IMR-90 (cell line): ENCODE measurements at regions not wholly inside any gene's neighbourhood (a gene's known extent, or its start where the extent isn't known, plus 50 kb on each side); places are given as distances from the start of the nearest gene placed in this dataset.

ENCODE experiments used
- ATAC-seq: fragments of 200-7000 bp; cut with Tn5 transposase; 2 replicates; pipeline ENCODE4 v1.9.1; 2020; ENCODE audit warnings: low read depth, mild to moderate bottlenecking, moderate library complexity
- BruUV-seq: library from RNA; stranded (reverse); fragments of 400-500 nt; replicated peaks from 2 replicates; lab custom pipeline; 2021; lab: Mats Ljungman, UMichigan
- CTCF ChIA-PET: fragments of 300-600 bp; formaldehyde crosslinking; extraction: SDS; loops from one replicate; lab custom pipeline; 2021; ENCODE audit warnings: antibody characterized with exemption; lab: Yijun Ruan, JAX
- POLR2A ChIA-PET: fragments of 300-600 bp; sonication (Branson Sonifier 250); formaldehyde crosslinking; loops from one replicate; lab custom pipeline; 2022; ENCODE audit warnings: antibody characterized with exemption; ENCODE audit not compliant: unreplicated experiment; lab: Charles Lee
- DNase-seq: peaks from one replicate; pipeline ENCODE4 v3.0.0; 2013
- H2AFZ ChIP-seq: replicated peaks from 2 replicates; pipeline ENCODE3; 2013; ENCODE audit warnings: low read length, mild to moderate bottlenecking; ENCODE audit not compliant: poor library complexity
- H2AK5ac ChIP-seq: 2 replicates; pipeline ENCODE4 v1.6.1; 2013; ENCODE audit warnings: low read depth, low read length, inconsistent platforms
- H2AK9ac ChIP-seq: replicated peaks from 2 replicates; pipeline ENCODE3; 2013; ENCODE audit warnings: mild to moderate bottlenecking, low read depth, low read length, moderate library complexity; ENCODE audit not compliant: poor library complexity
- H2BK120ac ChIP-seq: 2 replicates; pipeline ENCODE4 v1.6.1; 2013; ENCODE audit warnings: low read depth, low read length, inconsistent platforms
- H2BK15ac ChIP-seq: 3 replicates; pipeline ENCODE4 v1.6.1; 2013; ENCODE audit warnings: low read depth, low read length, inconsistent platforms
- H2BK20ac ChIP-seq: 2 replicates; pipeline ENCODE4 v1.6.1; 2013; ENCODE audit warnings: low read depth, mild to moderate bottlenecking, inconsistent platforms, low read length, moderate library complexity
- H2BK5ac ChIP-seq: 2 replicates; pipeline ENCODE4 v1.6.1; 2013; ENCODE audit warnings: mild to moderate bottlenecking, low read depth, low read length, inconsistent platforms; ENCODE audit not compliant: poor library complexity, severe bottlenecking
- H3K14ac ChIP-seq: replicated peaks from 2 replicates; pipeline ENCODE4 v1.6.1; 2013; ENCODE audit warnings: low read depth, low read length, inconsistent platforms
- H3K18ac ChIP-seq: 2 replicates; pipeline ENCODE4 v1.6.1; 2013; ENCODE audit warnings: low read depth, low read length, control low read depth
- H3K23ac ChIP-seq: 2 replicates; pipeline ENCODE4 v1.6.1; 2013; ENCODE audit warnings: low read depth, low read length, inconsistent platforms
- H3K27ac ChIP-seq: 2 replicates; pipeline ENCODE4 v1.5.1; 2013; ENCODE audit warnings: mild to moderate bottlenecking, control low read depth, low read length; ENCODE audit not compliant: insufficient read depth
- H3K27me3 ChIP-seq: 2 replicates; pipeline ENCODE4 v1.6.1; 2013; ENCODE audit warnings: low read length; ENCODE audit not compliant: control insufficient read depth, insufficient read depth
- H3K36me3 ChIP-seq: 2 replicates; pipeline ENCODE4 v1.6.1; 2013; ENCODE audit warnings: low read length, mixed read lengths; ENCODE audit not compliant: control insufficient read depth, insufficient read depth
- H3K4ac ChIP-seq: 2 replicates; pipeline ENCODE4 v1.6.1; 2013; ENCODE audit warnings: low read depth, low read length, inconsistent platforms
- H3K4me1 ChIP-seq: 2 replicates; pipeline ENCODE4 v1.6.1; 2013; ENCODE audit warnings: low read length, mixed read lengths; ENCODE audit not compliant: control insufficient read depth, insufficient read depth
- H3K4me2 ChIP-seq: 2 replicates; pipeline ENCODE4 v1.6.1; 2013; ENCODE audit warnings: low read depth, mild to moderate bottlenecking, control low read depth, low read length, moderate library complexity
- H3K4me3 ChIP-seq: 2 replicates; pipeline ENCODE4 v1.5.1; 2013; ENCODE audit warnings: low read depth, mild to moderate bottlenecking, control low read depth, low read length, moderate library complexity; ENCODE audit not compliant: insufficient read depth
- H3K56ac ChIP-seq: 2 replicates; pipeline ENCODE4 v1.6.1; 2013; ENCODE audit warnings: low read length, inconsistent platforms; ENCODE audit not compliant: insufficient read depth; ENCODE audit errors: extremely low read depth
- H3K79me1 ChIP-seq, 2 experiments: 2 replicates each; pipeline ENCODE4 v1.6.1; 2013; ENCODE audit warnings: low read length in 2 of 2, inconsistent platforms in 1 of 2, low read depth in 1 of 2
- H3K9ac ChIP-seq: 2 replicates; pipeline ENCODE4 v1.6.1; 2013; ENCODE audit warnings: low read depth, low read length, control low read depth
- H3K9me1 ChIP-seq: 2 replicates; pipeline ENCODE4 v1.6.1; 2013; ENCODE audit warnings: low read length, inconsistent platforms; ENCODE audit not compliant: insufficient read depth
- H3K9me3 ChIP-seq: 2 replicates; pipeline ENCODE4 v1.6.1; 2013; ENCODE audit warnings: low read length; ENCODE audit not compliant: control insufficient read depth, insufficient read depth
- H4K20me1 ChIP-seq: 2 replicates; pipeline ENCODE4 v1.6.1; 2013; ENCODE audit warnings: low read length, inconsistent platforms; ENCODE audit not compliant: insufficient read depth
- H4K5ac ChIP-seq: 2 replicates; pipeline ENCODE4 v1.6.1; 2013; ENCODE audit warnings: mild to moderate bottlenecking, low read depth, low read length, control low read depth
- H4K8ac ChIP-seq, 2 experiments: 2 replicates each; pipeline ENCODE4 v1.6.1; 2013; ENCODE audit warnings: low read depth in 2 of 2, low read length in 2 of 2, control low read depth in 1 of 2, inconsistent platforms in 1 of 2
- H4K91ac ChIP-seq: 2 replicates; pipeline ENCODE4 v1.6.1; 2013; ENCODE audit warnings: low read depth, low read length, inconsistent platforms; ENCODE audit not compliant: insufficient read depth
- BHLHE40 ChIP-seq: fragments of 150-350 bp; IDR thresholded peaks from 2 replicates; pipeline ENCODE4 v1.6.1; 2016; ENCODE audit warnings: mild to moderate bottlenecking, low read depth, low read length
- CEBPB ChIP-seq: IDR thresholded peaks from 2 replicates; pipeline ENCODE4 v1.6.1; 2012; ENCODE audit warnings: low read depth, low read length, improper control_type of control experiment
- CHD1 ChIP-seq: IDR thresholded peaks from 2 replicates; pipeline ENCODE4 v1.6.1; 2012; ENCODE audit warnings: low read depth, low read length, improper control_type of control experiment
- CTCF ChIP-seq: conservative IDR thresholded peaks from 2 replicates; pipeline ENCODE4 v1.5.1; 2012; ENCODE audit warnings: mild to moderate bottlenecking, low read depth, low read length, improper control_type of control experiment
- ELK1 ChIP-seq: fragments of 150-350 bp; IDR thresholded peaks from 2 replicates; pipeline ENCODE4 v1.6.1; 2016; ENCODE audit warnings: low read depth, mild to moderate bottlenecking, low read length, moderate library complexity, borderline replicate concordance
- FOS ChIP-seq: fragments of 150-350 bp; IDR thresholded peaks from 2 replicates; pipeline ENCODE4 v1.6.1; 2016; ENCODE audit warnings: low read depth, low read length
- MAFK ChIP-seq: IDR thresholded peaks from 2 replicates; pipeline ENCODE4 v1.6.1; 2012; ENCODE audit warnings: low read depth, low read length, improper control_type of control experiment
- MAZ ChIP-seq: IDR thresholded peaks from 2 replicates; pipeline ENCODE4 v1.6.1; 2012; ENCODE audit warnings: low read depth, mild to moderate bottlenecking, low read length, improper control_type of control experiment, moderate library complexity, borderline replicate concordance
- MXI1 ChIP-seq: IDR thresholded peaks from 2 replicates; pipeline ENCODE4 v1.6.1; 2012; ENCODE audit warnings: low read depth, mild to moderate bottlenecking, low read length, moderate library complexity, borderline replicate concordance
- NFE2L2 ChIP-seq: fragments of 150-350 bp; IDR thresholded peaks from 2 replicates; pipeline ENCODE4 v1.6.1; 2016; ENCODE audit warnings: low read depth, mild to moderate bottlenecking, low read length
- POLR2A ChIP-seq: IDR thresholded peaks from 2 replicates; pipeline ENCODE4 v1.6.1; 2012; ENCODE audit warnings: mild to moderate bottlenecking, low read depth, low read length
- RAD21 ChIP-seq: IDR thresholded peaks from 2 replicates; pipeline ENCODE4 v1.6.1; 2012; ENCODE audit warnings: low read length, improper control_type of control experiment
- RCOR1 ChIP-seq: IDR thresholded peaks from 2 replicates; pipeline ENCODE4 v1.6.1; 2012; ENCODE audit warnings: mild to moderate bottlenecking, low read length, improper control_type of control experiment; ENCODE audit not compliant: insufficient replicate concordance
- RFX5 ChIP-seq: IDR thresholded peaks from 2 replicates; pipeline ENCODE4 v1.8.0; 2012; ENCODE audit warnings: low read depth, mild to moderate bottlenecking, low read length, moderate library complexity
- SMC3 ChIP-seq: fragments of 150-350 bp; IDR thresholded peaks from 2 replicates; pipeline ENCODE4 v1.6.1; 2016; ENCODE audit warnings: low read depth, mild to moderate bottlenecking, antibody characterized with exemption, low read length, moderate library complexity
- USF2 ChIP-seq: fragments of 150-350 bp; IDR thresholded peaks from 2 replicates; pipeline ENCODE4 v1.6.1; 2017; ENCODE audit warnings: mild to moderate bottlenecking, antibody characterized with exemption, low read length, low read depth
- WGBS, 2 experiments: methylation state at CpG; one replicate each; pipeline versions ENCODE4 v1.1.5 to v1.1.7; 2013; ENCODE audit warnings: missing lambda C conversion rate in 2 of 2; ENCODE audit not compliant: insufficient read length in 1 of 2; ENCODE audit errors: extremely low coverage in 2 of 2; 5-methylcytosine and 5-hydroxymethylcytosine counted together
- dilution Hi-C: fragments of 300-500 bp; cut with HindIII; formaldehyde crosslinking; loops from one replicate; pipeline ENCODE4 v1.14.3; 2018; ENCODE audit warnings: low sequenced_read_pairs; ENCODE audit not compliant: unreplicated experiment
- in situ Hi-C: fragments of 300-500 bp; cut with MboI; formaldehyde crosslinking; loops from 3 replicates; pipeline ENCODE4 v1.14.3; 2019; ENCODE audit warnings: low sequenced_read_pairs, inconsistent platforms, mixed read lengths
- intact Hi-C: fragments of 100-400 bp; cut with micrococcal nuclease; formaldehyde crosslinking; loops from 2 replicates; pipeline ENCODE4 v1.10.0; 2022

- no peak for DNase-seq
- Histone ChIP-seq H3K18ac (no peak overlapping the region), H3K27me3 (no peaks in the 10 kb centered on the region; the same call in 1 of the 2 replicates), H3K4me1 (peaks cover 2% of the 10 kb centered on the region; the same call in 1 of the 2 replicates), H4K20me1 (no peaks in the 10 kb centered on the region), H3K9ac (no peak overlapping the region), H3K4me2 (no peak overlapping the region), H3K23ac (no peak overlapping the region), H3K4ac (no peak overlapping the region), H2AK9ac (no peak overlapping the region), H3K9me3 (no peaks in the 10 kb centered on the region), H3K79me1 (no peaks in the 10 kb centered on the region), H2BK120ac (no peak overlapping the region), H4K8ac (no peak overlapping the region), H3K4me3 (no peak overlapping the region), H4K91ac (no peak overlapping the region), H3K9me1 (no peaks in the 10 kb centered on the region), H2BK5ac (no peak overlapping the region), H3K14ac (no peak overlapping the region), H4K5ac (no peak overlapping the region), H3K36me3 (no peaks in the 10 kb centered on the region), H2AK5ac (no peak overlapping the region), H3K56ac (no peak overlapping the region), H2AFZ (no peak overlapping the region), H3K27ac (no peak overlapping the region), H2BK20ac (no peak overlapping the region), H2BK15ac (no peak overlapping the region)
- intact Hi-C loops = no loop called here
- dilution Hi-C loops = no loop called here
- in situ Hi-C loops = no loop called here
- ChIA-PET POLR2A (no interaction called here), CTCF (no interaction called here)
- TF ChIP-seq POLR2A (no peak), RAD21 (no peak), MAZ (no peak), SMC3 (no peak), USF2 (no peak), NFE2L2 (no peak), MAFK (no peak), RFX5 (no peak), CHD1 (no peak), BHLHE40 (no peak), ELK1 (no peak), FOS (no peak), RCOR1 (no peak), MXI1 (no peak), CTCF (no peak), CEBPB (no peak)
- ATAC-seq = no peak
- BruUV-seq = no TSS peak
- WGBS, 2 experiments = no CpG with 5 or more reads among the region's 1 CpG
Observed at GRCh38 chr9:87378676-87379075, 119.0 kb upstream of the DAPK1 start.
